ENCODE measurements at regions not wholly inside any gene's neighbourhood (a gene's known extent, or its start where the extent isn't known, plus 50 kb on each side); places are given as distances from the start of the nearest gene placed in this dataset.

DNA sequence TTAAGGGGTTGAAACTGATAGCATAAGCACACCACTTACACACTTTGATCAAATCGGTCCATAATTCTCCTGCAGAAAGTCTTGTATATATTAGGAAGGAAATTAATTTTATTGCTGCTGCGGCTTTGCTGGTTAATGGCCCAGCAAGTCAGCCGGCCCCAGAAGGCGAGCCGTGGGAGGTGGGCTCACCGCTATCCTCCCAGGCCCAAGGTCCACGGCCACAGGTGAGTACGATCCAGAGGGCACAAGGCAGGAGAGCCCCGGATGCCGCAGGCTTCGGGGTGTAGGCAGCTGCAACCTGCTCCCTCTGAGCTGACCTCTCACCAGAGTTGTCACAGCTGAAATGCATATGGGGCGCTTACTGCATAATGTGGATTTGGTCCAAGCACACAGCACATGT lies 165.7 kb downstream of the TBX5 start:
- H3K27me3 ChIP-seq (ENCODE audit: insufficient read depth, low read depth), result no peaks in the 10 kb centered on the region
- H3K4me2 ChIP-seq, result no peak overlapping the region
- H3K9ac ChIP-seq, result no peak overlapping the region
- no peak overlapping the region for H3K27ac ChIP-seq
- H3K36me3 ChIP-seq (ENCODE audit: insufficient read depth), result no peaks in the 10 kb centered on the region
- H4K20me1 ChIP-seq (ENCODE audit: insufficient read depth), result no peaks in the 10 kb centered on the region
- H3K4me3 ChIP-seq (IDR thresholded peaks at IDR 0.05; ENCODE audit: insufficient read depth, low read depth, low read length), result no peak overlapping the region
- no peak overlapping the region for H2AFZ ChIP-seq (ENCODE audit: low read depth)
- TF ChIP-seq CTCF (conservative IDR thresholded peaks at IDR 0.05; ENCODE audit: low read depth, low read length), result no peak
- no peaks in the 10 kb centered on the region for H3K4me1 ChIP-seq (ENCODE audit: low read depth, poor library complexity, severe bottlenecking)
- no peaks in the 10 kb centered on the region for H3K79me2 ChIP-seq (ENCODE audit: insufficient read depth, low read depth)

DNA sequence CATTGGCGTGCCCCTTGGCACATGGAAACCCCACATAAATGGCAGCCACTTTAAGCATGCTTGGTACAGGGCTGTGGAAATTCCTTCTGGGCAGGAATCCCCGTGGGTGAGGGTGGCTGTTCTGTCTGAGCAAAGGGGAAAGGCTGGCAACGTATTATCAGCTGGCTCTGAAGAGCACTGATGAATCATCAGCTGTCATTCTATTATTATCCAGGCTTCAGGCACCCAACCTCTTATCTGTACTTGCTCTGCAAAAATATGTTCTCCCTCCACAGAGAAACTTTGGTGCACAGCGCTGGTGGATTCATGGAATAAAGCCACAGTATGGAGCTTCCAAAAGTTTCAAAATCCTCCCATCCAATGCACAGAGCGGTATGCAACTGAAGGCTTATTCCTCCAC lies 167.1 kb downstream of the TBX5 start:
- no peaks in the 10 kb centered on the region for H4K20me1 ChIP-seq (ENCODE audit: insufficient read depth)

DNA sequence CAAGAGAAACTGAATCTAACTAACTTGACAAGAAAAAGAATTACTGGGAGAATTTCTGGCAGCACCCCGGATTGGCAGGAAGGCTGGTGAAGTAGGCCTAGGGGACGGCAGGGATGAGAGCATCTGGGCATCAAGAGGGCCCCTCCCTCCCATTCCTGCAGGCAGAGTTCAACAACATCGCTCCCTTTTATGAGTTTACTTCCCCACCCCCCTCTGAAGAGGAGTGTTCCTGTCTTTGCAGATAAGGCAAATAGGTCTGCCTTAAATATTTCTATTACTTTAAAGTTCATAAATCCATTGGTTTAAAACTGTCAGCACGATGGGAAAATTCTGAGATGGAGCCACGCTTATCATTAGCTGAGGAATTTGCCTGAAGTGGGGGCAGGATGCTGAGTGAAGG lies 168.7 kb downstream of the TBX5 start:
- Histone ChIP-seq H4K20me1 (ENCODE audit: insufficient read depth) (no peaks in the 10 kb centered on the region), H3K4me2 (no peak overlapping the region), H2AFZ (ENCODE audit: low read depth) (no peak overlapping the region), H3K4me3 (IDR thresholded peaks at IDR 0.05; ENCODE audit: insufficient read depth, low read depth, low read length) (no peak overlapping the region), H3K4me1 (ENCODE audit: low read depth, poor library complexity, severe bottlenecking) (no peaks in the 10 kb centered on the region), H3K27ac (no peak overlapping the region), H3K36me3 (ENCODE audit: insufficient read depth) (no peaks in the 10 kb centered on the region), H3K79me2 (ENCODE audit: insufficient read depth, low read depth) (no peaks in the 10 kb centered on the region), H3K9ac (no peak overlapping the region), H3K27me3 (ENCODE audit: insufficient read depth, low read depth) (no peaks in the 10 kb centered on the region)
- no peak for TF ChIP-seq CTCF (conservative IDR thresholded peaks at IDR 0.05; ENCODE audit: low read depth, low read length)

More for the DNA sequence above, 167.1 kb downstream of the TBX5 start:
- Histone ChIP-seq H3K36me3 (ENCODE audit: insufficient read depth) (no peaks in the 10 kb centered on the region), H3K4me2 (no peak overlapping the region), H3K79me2 (ENCODE audit: insufficient read depth, low read depth) (no peaks in the 10 kb centered on the region), H3K4me3 (IDR thresholded peaks at IDR 0.05; ENCODE audit: insufficient read depth, low read depth, low read length) (no peak overlapping the region), H3K9ac (no peak overlapping the region), H3K27ac (no peak overlapping the region), H3K27me3 (ENCODE audit: insufficient read depth, low read depth) (no peaks in the 10 kb centered on the region), H2AFZ (ENCODE audit: low read depth) (no peak overlapping the region), H3K4me1 (ENCODE audit: low read depth, poor library complexity, severe bottlenecking) (no peaks in the 10 kb centered on the region)
- no peak for TF ChIP-seq CTCF (conservative IDR thresholded peaks at IDR 0.05; ENCODE audit: low read depth, low read length)

- Histone ChIP-seq H3K4me2 (no peak overlapping the region), H2AFZ (ENCODE audit: low read depth) (no peak overlapping the region), H4K20me1 (ENCODE audit: insufficient read depth) (no peaks in the 10 kb centered on the region), H3K79me2 (ENCODE audit: insufficient read depth, low read depth) (no peaks in the 10 kb centered on the region), H3K27me3 (ENCODE audit: insufficient read depth, low read depth) (no peaks in the 10 kb centered on the region), H3K9ac (no peak overlapping the region), H3K27ac (no peak overlapping the region), H3K4me3 (IDR thresholded peaks at IDR 0.05; ENCODE audit: insufficient read depth, low read depth, low read length) (no peak overlapping the region), H3K36me3 (ENCODE audit: insufficient read depth) (no peaks in the 10 kb centered on the region), H3K4me1 (ENCODE audit: low read depth, poor library complexity, severe bottlenecking) (no peaks in the 10 kb centered on the region)
- no peak for TF ChIP-seq CTCF (conservative IDR thresholded peaks at IDR 0.05; ENCODE audit: low read depth, low read length)
Observed at GRCh38 chr12:114232187-114232586, 173.8 kb downstream of the TBX5 start.

DNA sequence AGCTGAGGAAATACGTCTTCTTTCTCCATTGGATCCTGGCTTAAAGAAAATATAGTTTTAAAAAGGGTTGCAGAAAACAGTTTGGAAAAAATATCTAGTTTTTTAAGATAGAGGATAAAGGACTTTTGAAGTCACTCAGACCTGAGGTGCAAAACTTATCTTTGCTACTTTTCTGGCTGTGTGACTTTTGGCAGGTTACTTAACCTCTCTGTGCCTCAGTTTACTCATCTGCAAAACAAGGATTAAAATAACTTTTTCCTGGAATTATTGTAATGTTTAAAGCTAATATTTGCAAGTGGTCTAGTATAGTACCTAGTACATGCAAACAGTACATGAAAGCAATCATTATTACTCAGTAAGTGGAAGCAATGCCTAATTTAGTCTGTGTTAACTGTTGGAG lies 176.8 kb downstream of the TBX5 start:
- H3K4me2 ChIP-seq, result no peak overlapping the region
- H4K20me1 ChIP-seq (ENCODE audit: insufficient read depth), result no peaks in the 10 kb centered on the region
- no peaks in the 10 kb centered on the region for H3K79me2 ChIP-seq (ENCODE audit: insufficient read depth, low read depth)
- H3K27me3 ChIP-seq (ENCODE audit: insufficient read depth, low read depth), result no peaks in the 10 kb centered on the region
- H3K9ac ChIP-seq, result no peak overlapping the region
- no peak for TF ChIP-seq CTCF (conservative IDR thresholded peaks at IDR 0.05; ENCODE audit: low read depth, low read length)
- H3K27ac ChIP-seq, result no peak overlapping the region
- no peak overlapping the region for H2AFZ ChIP-seq (ENCODE audit: low read depth)
- H3K36me3 ChIP-seq (ENCODE audit: insufficient read depth), result no peaks in the 10 kb centered on the region
- no peaks in the 10 kb centered on the region for H3K4me1 ChIP-seq (ENCODE audit: low read depth, poor library complexity, severe bottlenecking)
- H3K4me3 ChIP-seq (IDR thresholded peaks at IDR 0.05; ENCODE audit: insufficient read depth, low read depth, low read length), result no peak overlapping the region

All from KMS-11 (cell line).